Keratinocyte (primary cell): ENCODE measurements at regions not wholly inside any gene's neighbourhood (a gene's known extent, or its start where the extent isn't known, plus 50 kb on each side); places are given as distances from the start of the nearest gene placed in this dataset.

Source experiments
- DNase-seq: peaks from one replicate; pipeline ENCODE4 v3.0.0-alpha.2; 2011; ENCODE audit warnings: low read depth, missing footprints, low spot score
- FAIRE-seq: peaks from 2 replicates; lab custom pipeline; 2011; peaks lifted over from hg19 to GRCh38; lab: Jason Lieb, UNC
- H2AFZ ChIP-seq: 2 replicates; pipeline ENCODE4 v1.6.0; 2012; ENCODE audit warnings: low read length, control low read depth, inconsistent platforms; ENCODE audit not compliant: control insufficient read depth
- H3K27ac ChIP-seq: 2 replicates; pipeline ENCODE4 v1.5.1; 2011; ENCODE audit warnings: low read length; ENCODE audit not compliant: control insufficient read depth, insufficient read depth
- H3K27me3 ChIP-seq: 3 replicates; pipeline ENCODE4 v1.6.0; 2011; ENCODE audit warnings: low read length; ENCODE audit not compliant: control insufficient read depth, insufficient read depth; ENCODE audit errors: extremely low read depth
- H3K36me3 ChIP-seq, 2 experiments: 2 replicates in 1 of 2; 3 replicates in 1 of 2; pipeline ENCODE4 v1.5.1; 2011; ENCODE audit warnings: low read length in 2 of 2, mild to moderate bottlenecking in 1 of 2; ENCODE audit not compliant: control insufficient read depth in 2 of 2, insufficient read depth in 2 of 2; ENCODE audit errors: extremely low read depth in 1 of 2
- H3K4me1 ChIP-seq: 3 replicates; pipeline ENCODE4 v1.5.1; 2011; ENCODE audit warnings: low read length; ENCODE audit not compliant: control insufficient read depth, insufficient read depth; ENCODE audit errors: extremely low read depth
- H3K4me2 ChIP-seq: 3 replicates; pipeline ENCODE4 v1.6.0; 2011; ENCODE audit warnings: low read depth, low read length; ENCODE audit not compliant: control insufficient read depth, insufficient read depth; ENCODE audit errors: extremely low read depth
- H3K4me3 ChIP-seq, 3 experiments: fragments of 200-600 bp in 1 of 3; sonication (generic) in 1 of 3; 2 replicates in 2 of 3; 3 replicates in 1 of 3; pipeline ENCODE4 v1.5.1; 2011 to 2016; ENCODE audit warnings: low read length in 3 of 3, mild to moderate bottlenecking in 3 of 3, control low read depth in 2 of 3, inconsistent platforms in 1 of 3, low read depth in 1 of 3, mixed read lengths in 1 of 3, mixed run types in 1 of 3, moderate library complexity in 1 of 3; ENCODE audit not compliant: control insufficient read depth in 2 of 3, insufficient read depth in 2 of 3; ENCODE audit errors: extremely low read depth in 1 of 3
- H3K79me2 ChIP-seq: 2 replicates; pipeline ENCODE4 v1.6.0; 2012; ENCODE audit warnings: low read length; ENCODE audit not compliant: control insufficient read depth, insufficient read depth
- H3K9ac ChIP-seq: 3 replicates; pipeline ENCODE4 v1.6.0; 2011; ENCODE audit warnings: low read length; ENCODE audit not compliant: control insufficient read depth, insufficient read depth; ENCODE audit errors: extremely low read depth
- H3K9me1 ChIP-seq: 3 replicates; pipeline ENCODE4 v1.6.0; 2011; ENCODE audit warnings: low read length; ENCODE audit not compliant: control insufficient read depth, insufficient read depth; ENCODE audit errors: extremely low read depth
- H3K9me3 ChIP-seq: 2 replicates; pipeline ENCODE4 v1.5.1; 2012; ENCODE audit warnings: low read depth, low read length; ENCODE audit not compliant: control insufficient read depth
- H4K20me1 ChIP-seq: 3 replicates; pipeline ENCODE4 v1.6.0; 2011; ENCODE audit warnings: low read length; ENCODE audit not compliant: control insufficient read depth, insufficient read depth; ENCODE audit errors: extremely low read depth
- CTCF ChIP-seq, 3 experiments: IDR thresholded peaks in 1 of 3; conservative IDR thresholded peaks in 1 of 3; optimal IDR thresholded peaks in 1 of 3; 2 replicates in 2 of 3; 3 replicates in 1 of 3; pipeline versions ENCODE3 to v1.5.1; 2011; ENCODE audit warnings: low read length in 3 of 3, mild to moderate bottlenecking in 3 of 3, moderate library complexity in 2 of 3, control low read depth in 1 of 3, inconsistent platforms in 1 of 3; ENCODE audit not compliant: insufficient read depth in 2 of 3; ENCODE audit errors: extremely low read depth in 1 of 3
- EZH2 ChIP-seq: IDR thresholded peaks from one replicate; pipeline ENCODE4 v1.6.1; 2012; ENCODE audit warnings: inconsistent platforms, mild to moderate bottlenecking, low read length, moderate library complexity
- dilution Hi-C: fragments of 300-500 bp; cut with MboI; formaldehyde crosslinking; loops from one replicate; pipeline ENCODE4 v1.7.0; 2020; ENCODE audit warnings: low sequenced_read_pairs; ENCODE audit not compliant: extremely low pct_ligation_motif_present

- Histone ChIP-seq H3K9me3 (peaks cover 5% of the 10 kb centered on the region), H3K4me3 (no peak overlapping the region), H3K27ac (no peak overlapping the region), H4K20me1 (no peaks in the 10 kb centered on the region), H3K79me2 (no peaks in the 10 kb centered on the region), H3K4me2 (no peak overlapping the region), H3K36me3 (no peaks in the 10 kb centered on the region), H3K27me3 (no peaks in the 10 kb centered on the region), H3K4me1 (no peaks in the 10 kb centered on the region), H3K9me1 (no peaks in the 10 kb centered on the region), H3K9ac (no peak overlapping the region), H2AFZ (no peak overlapping the region)
- DNase-seq = no peak
- no peak for FAIRE-seq
- dilution Hi-C loops = no loop called here
- TF ChIP-seq EZH2 (no peak), CTCF (optimal IDR thresholded peaks at IDR 0.05 in 1 of 3, IDR thresholded peaks at IDR 0.05 in 1 of 3, conservative IDR thresholded peaks at IDR 0.05 in 1 of 3; ENCODE audit: extremely low read depth in 1 of 3, insufficient read depth in 2 of 3, low read length in 3 of 3) (no peak)
Measured at GRCh38 chr3:13972679-13973379, 93.0 kb upstream of the WNT7A start.

- H2AFZ ChIP-seq = no peak overlapping the region
- H3K4me3 ChIP-seq = no peak overlapping the region
- DNase-seq (no peak), FAIRE-seq (no peak)
- dilution Hi-C loops = no loop called here
- H3K27me3 ChIP-seq = peaks cover 3% of the 10 kb centered on the region
- TF ChIP-seq CTCF (optimal IDR thresholded peaks at IDR 0.05 in 1 of 3, IDR thresholded peaks at IDR 0.05 in 1 of 3, conservative IDR thresholded peaks at IDR 0.05 in 1 of 3; ENCODE audit: extremely low read depth in 1 of 3, insufficient read depth in 2 of 3, low read length in 3 of 3) = no peak
- TF ChIP-seq EZH2 = no peak
- no peaks in the 10 kb centered on the region for H3K9me1 ChIP-seq
- H4K20me1 ChIP-seq = no peaks in the 10 kb centered on the region
- peaks cover 6% of the 10 kb centered on the region for H3K4me1 ChIP-seq
- no peak overlapping the region for H3K9ac ChIP-seq
- no peaks in the 10 kb centered on the region for H3K36me3 ChIP-seq
- no peaks in the 10 kb centered on the region for H3K9me3 ChIP-seq
- peak overlapping the region; percentile 19 for H3K4me2 ChIP-seq
- no peak overlapping the region for H3K27ac ChIP-seq
- H3K79me2 ChIP-seq = no peaks in the 10 kb centered on the region
Measured at GRCh38 chr3:13966302-13966701, 86.4 kb upstream of the WNT7A start.
